Keratinocyte (primary cell): ENCODE measurements at regions not wholly inside any gene's neighbourhood (a gene's known extent, or its start where the extent isn't known, plus 50 kb on each side); places are given as distances from the start of the nearest gene placed in this dataset.

Experiments
- EZH2 ChIP-seq: IDR thresholded peaks from one replicate; pipeline ENCODE4 v1.6.1; 2012; ENCODE audit warnings: inconsistent platforms, mild to moderate bottlenecking, low read length, moderate library complexity
- TF ChIP-seq, protein P1 (sequence below), 3 experiments: IDR thresholded peaks in 1 of 3; conservative IDR thresholded peaks in 1 of 3; optimal IDR thresholded peaks in 1 of 3; 2 replicates in 2 of 3; 3 replicates in 1 of 3; pipeline versions ENCODE3 to v1.5.1; 2011; ENCODE audit warnings: low read length in 3 of 3, mild to moderate bottlenecking in 3 of 3, moderate library complexity in 2 of 3, control low read depth in 1 of 3, inconsistent platforms in 1 of 3; ENCODE audit not compliant: insufficient read depth in 2 of 3; ENCODE audit errors: extremely low read depth in 1 of 3

DNA sequence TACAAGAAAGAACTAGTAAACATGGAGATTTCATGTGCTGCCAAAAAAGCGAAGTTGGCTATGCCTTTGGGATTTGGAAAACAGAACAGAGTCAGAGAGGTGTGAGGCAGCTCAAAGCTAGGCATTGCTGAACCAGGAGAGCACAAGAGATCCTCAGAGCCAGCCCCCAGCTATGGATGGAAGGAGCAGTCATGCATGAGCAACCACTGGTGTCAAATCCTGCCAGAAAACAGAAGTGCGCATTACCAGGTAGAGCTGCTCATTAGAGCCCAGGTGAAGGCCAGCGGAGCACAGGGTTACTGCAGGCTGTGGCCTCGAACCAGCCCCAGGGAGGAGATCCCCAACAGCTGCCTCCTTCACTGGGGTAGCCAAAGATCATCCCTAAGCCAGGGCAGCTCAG, 173.2 kb upstream of the KIAA1217 start:
- TF ChIP-seq, protein P1, sequence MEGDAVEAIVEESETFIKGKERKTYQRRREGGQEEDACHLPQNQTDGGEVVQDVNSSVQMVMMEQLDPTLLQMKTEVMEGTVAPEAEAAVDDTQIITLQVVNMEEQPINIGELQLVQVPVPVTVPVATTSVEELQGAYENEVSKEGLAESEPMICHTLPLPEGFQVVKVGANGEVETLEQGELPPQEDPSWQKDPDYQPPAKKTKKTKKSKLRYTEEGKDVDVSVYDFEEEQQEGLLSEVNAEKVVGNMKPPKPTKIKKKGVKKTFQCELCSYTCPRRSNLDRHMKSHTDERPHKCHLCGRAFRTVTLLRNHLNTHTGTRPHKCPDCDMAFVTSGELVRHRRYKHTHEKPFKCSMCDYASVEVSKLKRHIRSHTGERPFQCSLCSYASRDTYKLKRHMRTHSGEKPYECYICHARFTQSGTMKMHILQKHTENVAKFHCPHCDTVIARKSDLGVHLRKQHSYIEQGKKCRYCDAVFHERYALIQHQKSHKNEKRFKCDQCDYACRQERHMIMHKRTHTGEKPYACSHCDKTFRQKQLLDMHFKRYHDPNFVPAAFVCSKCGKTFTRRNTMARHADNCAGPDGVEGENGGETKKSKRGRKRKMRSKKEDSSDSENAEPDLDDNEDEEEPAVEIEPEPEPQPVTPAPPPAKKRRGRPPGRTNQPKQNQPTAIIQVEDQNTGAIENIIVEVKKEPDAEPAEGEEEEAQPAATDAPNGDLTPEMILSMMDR (optimal IDR thresholded peaks at IDR 0.05 in 1 of 3, IDR thresholded peaks at IDR 0.05 in 1 of 3, conservative IDR thresholded peaks at IDR 0.05 in 1 of 3; ENCODE audit: extremely low read depth in 1 of 3, insufficient read depth in 2 of 3, low read length in 3 of 3), result no peak
- no peak for TF ChIP-seq EZH2
